Natural killer cell treated with Interleukin-12 subunit alpha and Interleukin-12 subunit beta and Interleukin-15 and Interleukin-18, amount 100 ng/mL, for 72 hours (primary cell): ENCODE measurements at regions not wholly inside any gene's neighbourhood (a gene's known extent, or its start where the extent isn't known, plus 50 kb on each side); places are given as distances from the start of the nearest gene placed in this dataset.

ENCODE experiments used
- ATAC-seq, 2 donors: fragments of 150-1000 bp; cut with Tn5 transposase in 1 of 2; sonication (Bioruptor Pico), chemical (Tn5 transposase) in 1 of 2; 2 replicates each; pipeline ENCODE4 v1.10.0; 2021
- DNase-seq: peaks from one replicate; pipeline ENCODE4 v3.0.0; 2022; ENCODE audit warnings: low spot score
- H3K27ac Mint-ChIP-seq, 2 donors: 1 replicate in 1 of 2; 2 replicates in 1 of 2; pipeline ENCODE4 v1.8.0; 2022; ENCODE audit warnings: mixed read lengths in 2 of 2, mild to moderate bottlenecking in 1 of 2, moderate library complexity in 1 of 2
- H3K27me3 Mint-ChIP-seq, 2 donors: 1 replicate in 1 of 2; 2 replicates in 1 of 2; pipeline ENCODE4 v1.8.0; 2022; ENCODE audit warnings: mixed read lengths in 2 of 2
- H3K36me3 Mint-ChIP-seq: one replicate; pipeline ENCODE4 v1.8.0; 2022; ENCODE audit warnings: mixed read lengths
- H3K4me1 Mint-ChIP-seq, 2 donors: 1 replicate in 1 of 2; 2 replicates in 1 of 2; pipeline ENCODE4 v1.8.0; 2022; ENCODE audit warnings: low read depth in 2 of 2, mixed read lengths in 2 of 2, mild to moderate bottlenecking in 1 of 2
- H3K4me3 Mint-ChIP-seq: one replicate; pipeline ENCODE4 v1.8.0; 2022; ENCODE audit warnings: mixed read lengths
- H3K9me3 Mint-ChIP-seq: 2 replicates; pipeline ENCODE4 v1.8.0; 2022; ENCODE audit warnings: mixed read lengths

DNA sequence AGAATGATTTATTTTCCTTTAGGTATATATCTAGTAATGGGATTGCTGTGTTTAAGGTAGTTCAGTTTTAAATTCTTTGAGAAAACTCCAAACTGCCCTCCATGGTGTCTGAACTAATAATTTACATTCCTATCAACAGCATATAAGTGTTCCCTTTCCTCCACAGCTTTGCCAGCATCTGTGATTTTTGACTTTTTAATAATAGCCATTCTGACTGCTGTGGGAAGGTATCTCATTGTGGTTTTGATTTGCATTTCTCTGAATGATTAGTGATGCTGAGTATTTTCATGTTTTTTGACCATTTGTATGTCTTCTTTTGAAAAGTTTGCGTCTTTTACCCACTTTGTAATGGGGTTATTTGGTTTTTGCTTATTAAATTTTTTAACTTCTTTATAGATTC lies 571.6 kb upstream of the CCDC54 start:
- no peak for DNase-seq
- Mint-ChIP-seq H3K9me3 (no peaks in the 10 kb centered on the region), H3K36me3 (no peaks in the 10 kb centered on the region), H3K4me3 (no peak overlapping the region), H3K4me1 (no peaks in the 10 kb centered on the region), H3K27ac (no peak overlapping the region), H3K27me3 (no peaks in the 10 kb centered on the region)
- no peak for ATAC-seq

DNA sequence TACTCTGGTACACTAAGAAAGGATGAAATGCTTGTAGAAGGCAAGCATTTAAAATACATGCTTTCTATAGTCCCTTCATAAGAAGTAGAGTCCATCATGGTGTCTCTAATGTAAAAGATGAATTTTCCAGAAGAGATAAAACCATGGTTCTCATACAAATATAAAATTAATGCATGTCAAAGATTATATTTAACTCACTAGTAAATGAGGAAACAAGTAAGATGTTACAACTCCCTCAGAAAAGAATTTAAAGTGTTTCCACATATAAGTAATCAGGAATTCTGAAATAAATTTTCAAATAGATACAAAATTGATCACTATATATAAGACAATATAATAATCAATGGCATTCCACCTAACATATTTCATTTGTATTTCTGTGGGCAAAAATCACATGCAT lies 570.3 kb upstream of the CCDC54 start:
- Mint-ChIP-seq H3K4me1 (no peaks in the 10 kb centered on the region), H3K4me3 (no peak overlapping the region), H3K27ac (no peak overlapping the region), H3K27me3 (no peaks in the 10 kb centered on the region), H3K36me3 (no peaks in the 10 kb centered on the region), H3K9me3 (no peaks in the 10 kb centered on the region)
- ATAC-seq: no peak
- DNase-seq: no peak

DNA sequence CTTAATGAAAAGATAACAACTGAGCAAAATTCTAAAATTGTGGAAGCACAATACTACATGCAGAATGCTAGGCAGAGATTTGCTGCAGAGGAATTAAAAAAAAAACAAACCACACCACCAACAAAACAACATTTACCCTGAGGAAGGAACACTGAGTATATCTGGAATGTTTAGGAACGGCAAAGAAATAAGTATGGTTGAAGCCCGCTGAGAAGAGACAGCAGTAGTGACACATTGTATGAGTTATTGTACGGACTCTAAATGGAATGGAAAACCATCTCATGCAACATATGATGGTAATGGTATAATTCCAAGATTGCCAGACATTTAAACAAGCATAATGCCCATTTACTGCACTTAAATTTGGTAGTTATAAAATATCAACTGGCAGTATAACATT lies 568.2 kb upstream of the CCDC54 start:
- no peaks in the 10 kb centered on the region for H3K4me1 Mint-ChIP-seq
- H3K9me3 Mint-ChIP-seq: no peaks in the 10 kb centered on the region

DNA sequence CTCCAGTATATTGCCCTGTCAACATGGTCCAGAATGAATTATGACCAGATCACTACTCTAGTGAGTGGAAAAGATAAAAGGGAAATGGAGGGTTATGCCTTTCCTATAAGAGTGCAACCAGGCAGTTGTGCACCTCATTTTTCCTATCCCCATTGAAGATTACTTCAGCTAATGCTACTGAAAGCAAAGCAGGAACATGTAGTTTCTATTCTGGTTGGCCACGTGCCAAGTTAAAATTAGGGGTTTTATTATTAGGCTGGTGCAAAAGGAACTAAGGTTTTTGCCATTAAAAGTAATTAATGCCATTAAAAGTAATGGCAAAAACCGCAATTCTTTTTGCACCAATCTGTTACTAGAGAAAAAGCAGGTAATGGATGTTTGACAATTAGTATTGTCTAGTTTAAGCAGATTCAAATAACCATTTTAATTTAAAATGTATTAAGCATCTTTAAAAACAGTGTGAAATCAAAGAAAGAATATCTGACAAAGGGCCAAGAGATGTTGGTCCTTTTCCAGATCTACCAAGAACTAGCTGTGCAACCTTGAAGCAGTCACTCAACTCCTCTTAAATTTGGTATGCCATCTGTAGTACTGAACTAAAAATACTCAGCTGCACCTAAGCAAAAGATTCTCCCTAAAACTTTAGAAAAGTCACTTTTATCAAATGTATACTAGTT lies 567.5 kb upstream of the CCDC54 start:
- Mint-ChIP-seq H3K27me3 (no peaks in the 10 kb centered on the region), H3K36me3 (no peaks in the 10 kb centered on the region), H3K27ac (no peak overlapping the region), H3K4me1 (no peaks in the 10 kb centered on the region), H3K4me3 (no peak overlapping the region), H3K9me3 (no peaks in the 10 kb centered on the region)
- DNase-seq: no peak
- ATAC-seq: no peak

More for the DNA sequence above, 568.2 kb upstream of the CCDC54 start:
- ATAC-seq (no peak), DNase-seq (no peak)
- Mint-ChIP-seq H3K27me3 (no peaks in the 10 kb centered on the region), H3K4me3 (no peak overlapping the region), H3K27ac (no peak overlapping the region), H3K36me3 (no peaks in the 10 kb centered on the region)

DNA sequence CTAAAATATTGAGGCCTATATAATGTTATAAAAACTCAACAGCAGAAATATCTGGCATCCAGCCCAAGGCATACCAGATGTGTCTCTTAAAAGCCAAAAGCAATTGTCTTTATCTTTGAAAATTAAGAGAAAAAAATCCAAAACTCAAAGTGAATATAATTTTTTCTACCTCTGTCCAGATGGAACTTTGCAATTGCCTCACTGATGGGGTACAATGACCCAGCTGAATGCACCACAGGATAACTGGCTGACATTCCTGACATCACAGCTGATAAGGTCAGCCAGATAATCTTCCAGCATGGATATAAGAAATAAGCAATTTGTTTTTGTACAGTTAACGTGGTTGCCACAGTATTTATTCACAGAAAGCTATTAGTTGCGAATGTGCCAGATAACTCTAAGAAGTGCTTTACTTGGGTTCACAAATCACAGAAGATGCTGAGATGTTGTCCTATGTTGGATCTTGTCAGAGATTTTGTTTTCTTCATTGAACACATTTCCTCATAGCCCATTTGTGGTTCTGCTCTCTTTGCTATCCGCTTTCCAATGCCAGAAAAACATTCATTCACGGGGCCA lies 566.9 kb upstream of the CCDC54 start:
- no peak for ATAC-seq
- no peaks in the 10 kb centered on the region for H3K36me3 Mint-ChIP-seq
- H3K27ac Mint-ChIP-seq: no peak overlapping the region
- DNase-seq: no peak
- no peaks in the 10 kb centered on the region for H3K9me3 Mint-ChIP-seq
- no peak overlapping the region for H3K4me3 Mint-ChIP-seq
- no peaks in the 10 kb centered on the region for H3K4me1 Mint-ChIP-seq
- H3K27me3 Mint-ChIP-seq: no peaks in the 10 kb centered on the region

DNA sequence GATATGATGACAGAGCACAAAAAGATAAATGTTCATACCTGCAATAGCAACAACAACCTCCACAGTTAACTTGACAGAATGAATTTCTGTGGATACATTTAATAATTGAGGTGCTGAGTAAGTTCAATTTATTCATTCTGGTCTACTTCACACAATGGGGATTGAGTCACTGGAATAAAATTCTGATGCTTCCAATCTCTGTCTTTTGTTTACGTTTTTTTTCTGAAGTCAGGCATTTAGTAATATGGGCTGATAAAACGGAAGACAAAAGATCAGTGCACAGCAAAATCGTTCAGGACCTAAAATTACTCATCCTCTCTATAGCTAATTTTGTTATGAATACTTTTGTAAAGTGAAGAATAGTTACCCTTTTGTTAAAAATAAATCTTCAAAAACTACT lies 565.9 kb upstream of the CCDC54 start:
- H3K9me3 Mint-ChIP-seq: no peaks in the 10 kb centered on the region
- DNase-seq (no peak), ATAC-seq (no peak)
- no peaks in the 10 kb centered on the region for H3K4me1 Mint-ChIP-seq
- H3K4me3 Mint-ChIP-seq: no peak overlapping the region
- no peak overlapping the region for H3K27ac Mint-ChIP-seq
- no peaks in the 10 kb centered on the region for H3K27me3 Mint-ChIP-seq
- H3K36me3 Mint-ChIP-seq: no peaks in the 10 kb centered on the region

DNA sequence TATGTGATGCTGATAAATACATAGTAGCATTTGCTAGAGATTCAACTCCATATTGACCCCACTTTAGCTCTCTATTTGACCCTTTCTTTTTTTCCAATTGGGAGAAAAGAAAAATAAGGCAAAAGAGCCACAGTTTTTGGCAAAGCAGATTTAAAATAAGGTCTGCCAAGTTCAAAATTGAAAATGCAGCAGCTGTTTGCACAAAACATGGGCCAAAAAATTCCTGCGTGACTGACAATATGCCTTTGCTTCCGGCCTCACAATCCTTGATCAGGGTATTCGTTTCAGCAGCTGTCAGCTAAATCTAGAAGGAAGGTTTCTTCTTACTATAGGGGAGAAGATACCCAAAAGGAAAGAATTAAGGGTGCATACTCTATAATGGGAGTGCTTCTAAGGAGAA lies 563.5 kb upstream of the CCDC54 start:
- no peak for ATAC-seq
- H3K27me3 Mint-ChIP-seq: no peaks in the 10 kb centered on the region
- no peak overlapping the region for H3K27ac Mint-ChIP-seq
- no peaks in the 10 kb centered on the region for H3K4me1 Mint-ChIP-seq
- H3K4me3 Mint-ChIP-seq: no peak overlapping the region
- DNase-seq: no peak
- no peaks in the 10 kb centered on the region for H3K36me3 Mint-ChIP-seq
- no peaks in the 10 kb centered on the region for H3K9me3 Mint-ChIP-seq

DNA sequence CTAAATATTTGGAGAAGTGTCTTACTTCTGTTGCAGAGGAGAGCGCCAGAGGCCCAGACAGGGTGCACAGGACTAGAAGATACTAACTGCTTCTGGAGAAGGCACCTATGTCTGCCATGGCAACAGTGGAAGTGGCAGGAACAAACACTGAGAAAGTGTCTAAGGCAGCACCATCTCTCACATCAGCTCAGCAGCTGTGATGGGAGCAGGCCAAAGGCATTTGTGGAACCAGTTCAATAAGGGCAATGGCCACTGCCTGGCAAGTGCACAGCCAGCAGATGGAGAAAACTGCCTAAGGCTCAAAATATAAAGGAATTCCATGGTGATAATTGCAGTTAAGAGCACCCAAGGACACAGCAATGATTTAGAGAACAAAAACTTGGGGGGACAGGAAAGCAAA lies 563.0 kb upstream of the CCDC54 start:
- Mint-ChIP-seq H3K27ac (no peak overlapping the region), H3K4me1 (no peaks in the 10 kb centered on the region), H3K4me3 (no peak overlapping the region), H3K36me3 (no peaks in the 10 kb centered on the region), H3K27me3 (no peaks in the 10 kb centered on the region), H3K9me3 (no peaks in the 10 kb centered on the region)
- ATAC-seq (no peak), DNase-seq (no peak)

DNA sequence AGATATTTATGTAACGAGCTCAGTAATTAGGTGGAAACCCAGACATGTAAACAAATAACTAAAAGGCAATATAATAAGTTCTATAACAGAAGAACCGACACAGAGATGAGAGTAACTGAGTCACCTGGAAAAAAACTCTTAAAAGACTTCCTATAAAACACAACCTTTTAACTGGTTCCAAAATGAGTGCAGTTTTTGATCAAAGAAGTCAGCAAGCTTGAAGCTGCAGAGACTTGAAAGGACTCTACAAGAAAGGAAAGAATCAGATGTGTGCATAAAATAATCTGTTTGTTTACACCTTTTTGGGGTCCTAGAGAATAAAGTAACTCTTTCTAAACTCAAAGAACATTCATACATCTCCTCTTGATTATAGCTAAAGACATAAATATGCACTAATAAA lies 560.4 kb upstream of the CCDC54 start:
- Mint-ChIP-seq H3K27ac (no peak overlapping the region), H3K4me3 (no peak overlapping the region), H3K36me3 (no peaks in the 10 kb centered on the region), H3K4me1 (no peaks in the 10 kb centered on the region), H3K9me3 (no peaks in the 10 kb centered on the region), H3K27me3 (no peaks in the 10 kb centered on the region)
- ATAC-seq (no peak), DNase-seq (no peak)

DNA sequence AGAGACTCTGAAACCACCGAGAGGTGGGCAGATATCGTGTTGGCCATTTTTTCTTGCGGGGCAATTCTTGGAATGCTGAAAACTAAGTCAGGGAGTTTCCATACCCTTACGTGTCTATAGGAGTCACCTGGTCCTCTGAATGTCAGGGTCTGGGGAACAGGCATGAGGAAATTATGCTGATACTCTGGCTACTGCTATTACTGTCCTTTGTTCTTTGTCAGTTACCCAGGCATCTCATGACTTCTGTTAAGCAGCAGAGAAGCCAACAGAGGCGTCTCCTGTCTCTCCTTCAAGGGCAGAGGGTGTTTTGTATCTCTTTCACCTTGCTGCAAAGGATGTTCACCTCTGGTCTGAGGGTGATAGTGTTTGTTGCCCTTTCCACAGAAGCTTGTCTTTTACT lies 559.5 kb upstream of the CCDC54 start:
- ATAC-seq (no peak), DNase-seq (no peak)
- no peak overlapping the region for H3K27ac Mint-ChIP-seq
- H3K27me3 Mint-ChIP-seq: no peaks in the 10 kb centered on the region
- no peaks in the 10 kb centered on the region for H3K36me3 Mint-ChIP-seq
- H3K4me3 Mint-ChIP-seq: no peak overlapping the region
- H3K9me3 Mint-ChIP-seq: no peaks in the 10 kb centered on the region
- no peaks in the 10 kb centered on the region for H3K4me1 Mint-ChIP-seq

DNA sequence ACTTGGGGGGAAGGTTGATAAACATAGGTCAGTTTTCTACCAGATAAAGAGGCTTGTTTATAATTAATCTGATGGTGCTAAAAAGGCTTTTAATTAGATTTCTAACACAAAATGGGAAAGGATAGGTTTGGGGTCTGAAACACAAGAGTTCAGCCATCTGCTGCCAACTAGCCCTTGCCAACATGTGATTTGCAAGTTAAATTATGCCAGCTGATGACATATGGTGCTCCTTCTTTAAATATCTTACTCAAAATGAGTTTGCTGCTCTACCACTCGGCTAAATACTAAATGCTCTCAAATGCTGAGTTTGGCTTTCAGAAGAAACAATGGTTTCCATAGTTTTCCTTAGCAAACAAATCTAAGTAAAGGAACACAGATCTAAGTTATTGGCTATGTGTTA lies 557.8 kb upstream of the CCDC54 start:
- no peak for ATAC-seq
- H3K36me3 Mint-ChIP-seq: no peaks in the 10 kb centered on the region

DNA sequence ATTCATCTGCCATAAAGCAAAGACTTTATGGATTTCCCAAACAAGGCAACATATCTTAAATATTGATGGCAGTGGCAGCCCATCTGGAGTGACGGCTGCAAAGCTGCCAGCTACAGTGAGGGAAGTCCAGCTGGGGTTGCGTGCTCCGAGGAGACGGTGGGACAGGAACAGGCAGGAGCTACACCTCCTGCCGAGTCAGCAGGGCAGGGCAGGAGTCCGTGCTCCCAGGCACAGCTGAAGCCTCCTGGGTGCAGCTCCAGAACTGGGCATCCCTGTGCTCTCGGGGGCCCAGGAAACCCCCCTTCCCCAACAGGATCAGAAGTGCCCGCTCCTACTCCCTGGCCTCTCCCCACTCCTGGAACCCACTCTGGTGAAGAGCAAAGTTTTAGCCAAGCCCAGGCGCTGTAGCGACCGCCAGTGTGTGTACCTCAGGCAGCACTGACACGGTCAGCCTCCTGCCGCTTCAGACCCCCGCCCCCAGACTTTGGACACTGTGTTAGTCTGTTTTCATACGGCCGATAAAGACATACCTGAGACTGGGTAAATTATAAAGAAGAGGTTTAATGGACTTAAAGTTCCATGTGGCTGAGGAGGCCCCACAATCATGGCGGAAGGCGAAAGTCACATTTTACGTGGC lies 556.4 kb upstream of the CCDC54 start:
- H3K9me3 Mint-ChIP-seq: no peaks in the 10 kb centered on the region
- H3K36me3 Mint-ChIP-seq: no peaks in the 10 kb centered on the region
- H3K4me3 Mint-ChIP-seq: no peak overlapping the region
- no peak overlapping the region for H3K27ac Mint-ChIP-seq
- ATAC-seq (no peak), DNase-seq (no peak)
- no peaks in the 10 kb centered on the region for H3K4me1 Mint-ChIP-seq
- H3K27me3 Mint-ChIP-seq: no peaks in the 10 kb centered on the region

More for the DNA sequence above, 557.8 kb upstream of the CCDC54 start:
- Mint-ChIP-seq H3K9me3 (no peaks in the 10 kb centered on the region), H3K27me3 (no peaks in the 10 kb centered on the region), H3K4me3 (no peak overlapping the region), H3K4me1 (no peaks in the 10 kb centered on the region), H3K27ac (no peak overlapping the region)
- DNase-seq: no peak

DNA sequence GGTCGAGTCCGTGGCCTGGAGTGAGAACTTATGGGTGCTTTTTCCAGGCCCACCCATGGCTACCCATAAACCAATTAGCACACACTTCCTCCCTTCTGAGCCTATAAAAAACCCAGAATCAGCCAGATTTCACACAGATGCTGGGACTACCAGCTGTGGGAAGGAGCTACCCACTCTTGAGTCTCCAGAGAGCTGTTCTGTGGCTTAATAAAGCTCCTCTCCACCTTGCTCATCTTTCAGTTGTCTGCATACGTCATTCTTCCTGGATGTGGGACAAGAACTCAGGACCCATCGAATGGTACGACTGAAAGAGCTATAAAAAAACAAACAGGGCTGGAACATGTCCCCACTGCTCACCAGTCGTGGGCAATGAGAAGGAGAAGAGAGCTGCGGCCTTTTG lies 555.4 kb upstream of the CCDC54 start:
- Mint-ChIP-seq H3K4me3 (no peak overlapping the region), H3K27ac (no peak overlapping the region), H3K36me3 (no peaks in the 10 kb centered on the region), H3K4me1 (no peaks in the 10 kb centered on the region), H3K9me3 (no peaks in the 10 kb centered on the region), H3K27me3 (no peaks in the 10 kb centered on the region)
- ATAC-seq: no peak
- DNase-seq: no peak

DNA sequence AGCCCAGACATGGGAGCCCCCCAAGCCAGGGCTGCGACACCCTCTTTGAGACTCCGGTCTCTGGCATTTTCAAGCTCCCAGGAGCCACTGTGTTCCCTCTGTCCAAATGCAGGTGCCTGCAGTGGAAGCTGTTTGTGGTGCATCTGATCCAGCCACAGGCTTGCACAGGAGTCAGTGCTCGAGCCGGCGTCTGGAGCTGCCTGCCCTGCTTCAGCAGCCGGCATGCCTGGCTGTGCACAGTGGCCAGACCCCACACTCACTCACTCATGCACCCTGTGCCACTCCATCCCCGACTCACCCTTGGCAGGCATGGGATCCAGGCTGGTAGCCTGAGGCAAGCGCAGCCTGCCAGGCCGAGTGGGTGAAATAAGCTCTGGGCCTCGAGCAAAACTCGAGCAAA lies 555.0 kb upstream of the CCDC54 start:
- no peak for ATAC-seq
- Mint-ChIP-seq H3K4me1 (no peaks in the 10 kb centered on the region), H3K27me3 (no peaks in the 10 kb centered on the region), H3K4me3 (no peak overlapping the region), H3K9me3 (no peaks in the 10 kb centered on the region), H3K27ac (no peak overlapping the region), H3K36me3 (no peaks in the 10 kb centered on the region)
- DNase-seq: no peak

DNA sequence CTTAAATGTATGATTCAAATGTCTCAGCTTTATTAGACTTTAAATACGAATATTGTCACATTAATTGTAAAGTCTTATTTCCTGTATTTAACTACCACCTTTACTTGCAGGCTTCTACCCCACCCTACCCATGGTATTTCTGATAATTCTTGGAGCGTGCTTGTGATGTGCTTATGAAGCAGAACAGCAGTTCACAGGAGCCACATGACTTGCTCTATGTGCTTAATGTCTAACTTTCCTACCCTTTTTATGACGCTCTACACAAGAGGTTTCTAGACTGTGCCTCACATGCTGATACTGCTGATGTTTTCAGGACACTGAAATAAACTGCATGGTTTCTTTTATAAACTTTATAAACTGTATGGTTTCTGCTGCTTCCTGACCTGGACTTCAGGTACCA lies 553.5 kb upstream of the CCDC54 start:
- Mint-ChIP-seq H3K27ac (no peak overlapping the region), H3K4me3 (no peak overlapping the region), H3K9me3 (no peaks in the 10 kb centered on the region), H3K27me3 (no peaks in the 10 kb centered on the region), H3K36me3 (no peaks in the 10 kb centered on the region), H3K4me1 (no peaks in the 10 kb centered on the region)
- DNase-seq (no peak), ATAC-seq (no peak)
